ENCODE measurements at regions not wholly inside any gene's neighbourhood (a gene's known extent, or its start where the extent isn't known, plus 50 kb on each side); places are given as distances from the start of the nearest gene placed in this dataset.

- DNase-seq (ENCODE audit: low spot score), result peak; percentile 26
Measured at GRCh38 chr13:77480066-77480465, 55.4 kb upstream of the SCEL start.

GRCh38 chr13:77479326-77479725 is 56.2 kb upstream of the SCEL start:
- DNase-seq (ENCODE audit: low spot score), result no peak

- DNase-seq (ENCODE audit: low spot score), result no peak
Measured at GRCh38 chr13:77477299-77477848, 58.1 kb upstream of the SCEL start.

GRCh38 chr13:77476456-77476855 is 59.0 kb upstream of the SCEL start:
- DNase-seq (ENCODE audit: low spot score), result no peak

GRCh38 chr13:77475345-77476084 is 60.0 kb upstream of the SCEL start:
- no peak for DNase-seq (ENCODE audit: low spot score)

GRCh38 chr13:77470986-77471385 is 64.5 kb upstream of the SCEL start:
- no peak for DNase-seq (ENCODE audit: low spot score)

- no peak for DNase-seq (ENCODE audit: low spot score)
Measured at GRCh38 chr13:77466753-77467422, 68.6 kb upstream of the SCEL start.

GRCh38 chr13:77465603-77466195 is 69.8 kb upstream of the SCEL start:
- DNase-seq (ENCODE audit: low spot score), result no peak

GRCh38 chr13:77460195-77460594 is 75.3 kb upstream of the SCEL start:
- DNase-seq (ENCODE audit: low spot score), result no peak

GRCh38 chr13:77459592-77459991 is 75.9 kb upstream of the SCEL start:
- DNase-seq (ENCODE audit: low spot score), result no peak

- no peak for DNase-seq (ENCODE audit: low spot score)
Measured at GRCh38 chr13:77458736-77459135, 76.8 kb upstream of the SCEL start.

GRCh38 chr13:77457966-77458365 is 77.5 kb upstream of the SCEL start:
- DNase-seq (ENCODE audit: low spot score), result no peak

GRCh38 chr13:77456271-77456670 is 79.2 kb upstream of the SCEL start:
- DNase-seq (ENCODE audit: low spot score), result no peak

- DNase-seq (ENCODE audit: low spot score), result no peak
Measured at GRCh38 chr13:77449265-77449664, 86.2 kb upstream of the SCEL start.

- DNase-seq (ENCODE audit: low spot score), result peak; percentile 10
Measured at GRCh38 chr13:77448689-77449088, 86.8 kb upstream of the SCEL start.

GRCh38 chr13:77443511-77443910 is 92.0 kb upstream of the SCEL start:
- DNase-seq (ENCODE audit: low spot score), result no peak

GRCh38 chr13:77437267-77437666 is 98.2 kb upstream of the SCEL start:
- no peak for DNase-seq (ENCODE audit: low spot score)

GRCh38 chr13:77434289-77434688 is 101.2 kb upstream of the SCEL start:
- no peak for DNase-seq (ENCODE audit: low spot score)

- no peak for DNase-seq (ENCODE audit: low spot score)
Measured at GRCh38 chr13:77431449-77431848, 104.1 kb upstream of the SCEL start.

- DNase-seq (ENCODE audit: low spot score), result no peak
Measured at GRCh38 chr13:77430377-77430951, 103.6 kb upstream of the MYCBP2 start.

- DNase-seq (ENCODE audit: low spot score), result no peak
Measured at GRCh38 chr13:77429320-77430142, 102.6 kb upstream of the MYCBP2 start.

GRCh38 chr13:77425705-77426104 is 98.8 kb upstream of the MYCBP2 start:
- no peak for DNase-seq (ENCODE audit: low spot score)

Measured in iPS-NIHi11 (cell line).